Thoracic aorta (tissue), 2 donors: ENCODE measurements at regions not wholly inside any gene's neighbourhood (a gene's known extent, or its start where the extent isn't known, plus 50 kb on each side); places are given as distances from the start of the nearest gene placed in this dataset.

Experiments used
- ATAC-seq: fragments of 150-250 bp; one replicate; pipeline ENCODE4 v1.8.0; 2017; ENCODE audit warnings: low read depth; ENCODE audit not compliant: insufficient number of reproducible peaks, low FRiP score
- DNase-seq: peaks from one replicate; pipeline ENCODE4 v3.0.0-alpha.2; 2020; ENCODE audit warnings: low spot score
- H3K27ac ChIP-seq, 2 donors: fragments of 200-600 bp; sonication (generic); 1 replicate in 1 of 2; 2 replicates in 1 of 2; pipeline ENCODE4 v1.5.1; 2016; ENCODE audit warnings: mild to moderate bottlenecking in 2 of 2, moderate library complexity in 2 of 2
- H3K27me3 ChIP-seq: fragments of 200-600 bp; sonication (generic); replicated peaks from 2 replicates; pipeline ENCODE4 v1.6.0; 2016; ENCODE audit warnings: mild to moderate bottlenecking; ENCODE audit not compliant: insufficient read depth
- H3K36me3 ChIP-seq: fragments of 200-600 bp; sonication (generic); one replicate; pipeline ENCODE4 v1.5.1; 2016
- H3K4me1 ChIP-seq, 2 donors: fragments of 200-600 bp; sonication (generic); 1 replicate in 1 of 2; 2 replicates in 1 of 2; pipeline versions ENCODE4 v1.5.1 to v1.6.0; 2016; ENCODE audit warnings: low read depth in 2 of 2, mild to moderate bottlenecking in 1 of 2; ENCODE audit not compliant: control insufficient read depth in 1 of 2
- H3K4me3 ChIP-seq: fragments of 200-600 bp; sonication (generic); 2 replicates; pipeline ENCODE4 v1.5.1; 2016; ENCODE audit warnings: mild to moderate bottlenecking
- H3K9me3 ChIP-seq: fragments of 200-600 bp; sonication (generic); 2 replicates; pipeline ENCODE4 v1.5.1; 2016
- TF ChIP-seq, protein P1 (sequence below): fragments of 200-600 bp; sonication (generic); IDR thresholded peaks from one replicate; pipeline ENCODE4 v1.5.1; 2019; ENCODE audit warnings: antibody characterized with exemption

DNA sequence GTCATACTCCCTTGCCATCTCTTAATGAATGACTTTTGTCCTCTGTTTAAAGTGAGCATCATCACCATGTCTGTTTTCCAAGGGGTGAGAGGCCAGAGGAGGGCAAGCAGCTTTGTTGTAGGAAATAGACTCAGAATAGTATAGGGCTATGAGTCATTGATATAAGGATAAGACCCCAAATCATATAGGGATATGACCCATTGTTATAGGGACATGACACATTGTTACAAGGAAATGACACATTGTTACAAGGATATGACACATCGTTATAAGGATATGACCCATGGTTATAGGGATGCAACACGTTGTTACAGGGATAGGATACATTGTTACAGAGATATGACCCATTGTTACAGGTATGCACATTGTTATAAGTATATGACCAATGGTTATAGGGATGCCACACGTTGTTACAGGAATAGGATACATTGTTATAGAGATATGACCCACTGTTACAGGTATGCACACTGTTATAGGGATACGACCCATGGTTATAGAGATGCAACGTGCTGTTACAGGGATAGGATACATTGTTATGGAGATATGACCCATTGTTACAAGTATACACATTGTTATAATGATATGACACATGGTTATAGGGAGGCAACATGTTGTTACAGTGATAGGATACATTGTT lies 311.1 kb upstream of the ADARB2 start:
- H3K36me3 ChIP-seq = no peaks in the 10 kb centered on the region

DNA sequence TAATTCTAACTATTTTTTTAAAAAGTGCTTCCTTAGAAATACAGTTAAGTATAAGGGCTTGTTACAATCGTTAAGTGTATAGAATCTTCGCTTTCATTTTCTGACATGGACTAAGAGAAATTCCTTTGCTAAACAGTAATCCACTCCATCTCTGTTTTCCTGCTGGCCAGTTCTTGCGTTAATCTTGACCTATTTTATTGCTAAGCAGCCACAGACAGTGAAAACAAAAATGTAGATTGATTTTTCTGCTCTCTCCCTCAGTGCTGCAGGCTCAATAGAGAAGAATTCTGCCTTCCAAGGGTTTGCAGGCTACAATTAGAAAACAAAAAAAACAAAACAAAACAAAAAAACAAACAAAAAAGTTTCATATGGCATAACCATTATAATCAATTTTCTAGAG lies 310.4 kb upstream of the ADARB2 start:
- H3K9me3 ChIP-seq = no peaks in the 10 kb centered on the region

More for the DNA sequence above, 311.1 kb upstream of the ADARB2 start:
- Histone ChIP-seq H3K9me3 (no peaks in the 10 kb centered on the region), H3K27ac (no peak overlapping the region), H3K4me3 (no peak overlapping the region), H3K27me3 (no peaks in the 10 kb centered on the region), H3K4me1 (no peaks in the 10 kb centered on the region)
- DNase-seq = no peak
- no peak for ATAC-seq
- TF ChIP-seq, protein P1, sequence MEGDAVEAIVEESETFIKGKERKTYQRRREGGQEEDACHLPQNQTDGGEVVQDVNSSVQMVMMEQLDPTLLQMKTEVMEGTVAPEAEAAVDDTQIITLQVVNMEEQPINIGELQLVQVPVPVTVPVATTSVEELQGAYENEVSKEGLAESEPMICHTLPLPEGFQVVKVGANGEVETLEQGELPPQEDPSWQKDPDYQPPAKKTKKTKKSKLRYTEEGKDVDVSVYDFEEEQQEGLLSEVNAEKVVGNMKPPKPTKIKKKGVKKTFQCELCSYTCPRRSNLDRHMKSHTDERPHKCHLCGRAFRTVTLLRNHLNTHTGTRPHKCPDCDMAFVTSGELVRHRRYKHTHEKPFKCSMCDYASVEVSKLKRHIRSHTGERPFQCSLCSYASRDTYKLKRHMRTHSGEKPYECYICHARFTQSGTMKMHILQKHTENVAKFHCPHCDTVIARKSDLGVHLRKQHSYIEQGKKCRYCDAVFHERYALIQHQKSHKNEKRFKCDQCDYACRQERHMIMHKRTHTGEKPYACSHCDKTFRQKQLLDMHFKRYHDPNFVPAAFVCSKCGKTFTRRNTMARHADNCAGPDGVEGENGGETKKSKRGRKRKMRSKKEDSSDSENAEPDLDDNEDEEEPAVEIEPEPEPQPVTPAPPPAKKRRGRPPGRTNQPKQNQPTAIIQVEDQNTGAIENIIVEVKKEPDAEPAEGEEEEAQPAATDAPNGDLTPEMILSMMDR = no peak

DNA sequence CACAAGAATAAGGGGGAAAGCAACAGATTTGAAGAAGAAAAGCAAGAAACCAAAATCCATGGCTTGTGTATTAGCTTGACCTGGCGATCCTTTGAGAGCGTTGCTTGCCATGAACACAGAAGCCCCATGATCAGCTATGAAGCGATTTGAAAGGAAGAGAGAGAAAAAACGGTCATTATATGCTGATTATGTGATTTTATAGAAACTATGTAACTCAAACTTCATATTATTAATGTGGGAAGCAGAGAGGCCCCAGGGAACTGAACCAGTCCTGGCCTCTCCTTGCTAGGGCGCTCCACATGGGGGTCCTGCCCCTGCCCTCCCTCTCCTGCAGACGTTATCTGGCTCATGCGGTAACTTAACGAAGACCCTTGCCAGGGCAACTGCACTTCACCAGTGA lies 306.1 kb upstream of the ADARB2 start:
- no peak overlapping the region for H3K27ac ChIP-seq
- DNase-seq (no peak), ATAC-seq (no peak)
- no peak overlapping the region for H3K4me3 ChIP-seq
- H3K4me1 ChIP-seq = no peaks in the 10 kb centered on the region
- TF ChIP-seq, protein P1 = no peak
- H3K27me3 ChIP-seq = no peaks in the 10 kb centered on the region
- H3K36me3 ChIP-seq = no peaks in the 10 kb centered on the region
- H3K9me3 ChIP-seq = no peaks in the 10 kb centered on the region

More for the DNA sequence above, 310.4 kb upstream of the ADARB2 start:
- no peaks in the 10 kb centered on the region for H3K4me1 ChIP-seq
- no peaks in the 10 kb centered on the region for H3K27me3 ChIP-seq
- DNase-seq (no peak), ATAC-seq (no peak)
- no peaks in the 10 kb centered on the region for H3K36me3 ChIP-seq
- no peak overlapping the region for H3K4me3 ChIP-seq
- TF ChIP-seq, protein P1 = no peak
- H3K27ac ChIP-seq = no peak overlapping the region

DNA sequence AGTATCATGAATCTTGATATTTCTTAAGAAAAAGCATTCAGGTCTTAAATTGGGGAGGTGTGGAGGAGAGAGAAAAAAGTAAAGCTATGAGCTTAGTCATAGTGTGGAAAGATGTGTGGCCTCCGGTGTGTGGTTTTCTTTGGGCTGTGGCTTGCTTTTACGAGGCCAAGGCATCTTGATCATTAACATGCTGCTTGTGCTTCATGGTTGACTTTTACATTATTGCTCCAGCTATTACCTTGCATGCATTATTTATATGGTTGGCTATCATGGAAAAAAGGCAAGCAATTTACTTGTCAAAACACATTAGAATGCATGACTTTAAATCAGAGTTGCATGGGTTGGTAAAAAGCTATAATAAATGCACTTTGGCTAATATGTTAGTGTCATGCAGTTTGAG lies 300.7 kb upstream of the ADARB2 start:
- DNase-seq (no peak), ATAC-seq (no peak)
- Histone ChIP-seq H3K27ac (no peak overlapping the region), H3K4me1 (no peaks in the 10 kb centered on the region), H3K27me3 (no peaks in the 10 kb centered on the region), H3K36me3 (no peaks in the 10 kb centered on the region), H3K9me3 (no peaks in the 10 kb centered on the region), H3K4me3 (no peak overlapping the region)
- TF ChIP-seq, protein P1 = no peak

DNA sequence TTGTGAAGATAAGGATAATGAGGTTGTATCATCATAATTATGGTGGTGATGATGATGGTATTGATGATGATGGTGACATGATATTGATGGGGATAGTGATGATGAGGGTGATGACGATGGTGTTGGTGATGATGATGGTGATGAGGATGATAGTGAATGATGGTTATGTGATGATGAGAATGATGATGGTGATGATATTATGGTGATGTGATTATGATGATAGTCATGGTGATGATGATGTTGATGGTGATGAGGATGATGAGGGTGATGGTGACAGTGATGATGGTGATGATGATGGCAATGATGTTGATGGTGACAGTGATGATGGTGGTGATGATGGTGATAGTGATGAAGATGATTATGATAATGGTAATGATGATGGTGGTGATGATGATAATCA lies 299.9 kb upstream of the ADARB2 start:
- TF ChIP-seq, protein P1 = no peak
- ATAC-seq (no peak), DNase-seq (no peak)
- Histone ChIP-seq H3K36me3 (no peaks in the 10 kb centered on the region), H3K27ac (no peak overlapping the region), H3K4me1 (no peaks in the 10 kb centered on the region), H3K27me3 (no peaks in the 10 kb centered on the region), H3K4me3 (no peak overlapping the region), H3K9me3 (no peaks in the 10 kb centered on the region)
